PFSK-1 (cell line): ENCODE measurements at regions not wholly inside any gene's neighbourhood (a gene's known extent, or its start where the extent isn't known, plus 50 kb on each side); places are given as distances from the start of the nearest gene placed in this dataset.

ENCODE experiments used
- FOXP2 ChIP-seq: optimal IDR thresholded peaks from 2 replicates; pipeline ENCODE3; 2011; ENCODE audit warnings: borderline replicate concordance, control low read depth, inconsistent platforms; ENCODE audit not compliant: insufficient read depth; ENCODE audit errors: extremely low read length, extremely low read depth
- POLR2AphosphoS5 ChIP-seq: IDR thresholded peaks from 2 replicates; pipeline ENCODE4 v1.6.1; 2012; ENCODE audit warnings: low read depth, mild to moderate bottlenecking, control low read depth, low read length, moderate library complexity
- REST ChIP-seq, 2 experiments: IDR thresholded peaks; 2 replicates each; pipeline versions ENCODE4 v1.6.1 to v1.8.0; 2011 to 2012; ENCODE audit warnings: low read depth in 2 of 2, low read length in 2 of 2, control low read depth in 1 of 2, inconsistent platforms in 1 of 2, mild to moderate bottlenecking in 1 of 2, moderate library complexity in 1 of 2; ENCODE audit not compliant: insufficient read depth in 1 of 2
- SIN3A ChIP-seq: IDR thresholded peaks from 2 replicates; pipeline ENCODE4 v1.6.1; 2012; ENCODE audit warnings: mild to moderate bottlenecking, low read length, moderate library complexity, borderline replicate concordance; ENCODE audit not compliant: insufficient read depth
- TAF1 ChIP-seq: IDR thresholded peaks from 2 replicates; pipeline ENCODE4 v1.6.1; 2012; ENCODE audit warnings: low read length, control low read depth, borderline replicate concordance; ENCODE audit not compliant: insufficient read depth

GRCh38 chr11:116355104-116355503 is 417.7 kb downstream of the BUD13 start:
- TF ChIP-seq TAF1 (no peak), FOXP2 (no peak), SIN3A (no peak)

- no peak for TF ChIP-seq TAF1
- no peak for TF ChIP-seq POLR2AphosphoS5
- no peak for TF ChIP-seq FOXP2
- no peak for TF ChIP-seq REST (IDR thresholded peaks at IDR 0.05; ENCODE audit: insufficient read depth in 1 of 2, low read depth in 2 of 2, low read length in 2 of 2)
- no peak for TF ChIP-seq SIN3A
Measured at GRCh38 chr11:116353589-116353988, 419.2 kb downstream of the BUD13 start.

GRCh38 chr11:116352881-116353280 is 419.9 kb downstream of the BUD13 start:
- TF ChIP-seq TAF1 = no peak
- no peak for TF ChIP-seq FOXP2
- TF ChIP-seq SIN3A = no peak
- TF ChIP-seq POLR2AphosphoS5 = no peak
- no peak for TF ChIP-seq REST (IDR thresholded peaks at IDR 0.05; ENCODE audit: insufficient read depth in 1 of 2, low read depth in 2 of 2, low read length in 2 of 2)

GRCh38 chr11:116348226-116348625 is 424.6 kb downstream of the BUD13 start:
- TF ChIP-seq REST (IDR thresholded peaks at IDR 0.05; ENCODE audit: insufficient read depth in 1 of 2, low read depth in 2 of 2, low read length in 2 of 2) = no peak
- no peak for TF ChIP-seq SIN3A
- no peak for TF ChIP-seq POLR2AphosphoS5
- TF ChIP-seq TAF1 = no peak
- TF ChIP-seq FOXP2 = no peak

- TF ChIP-seq POLR2AphosphoS5 (no peak), TAF1 (no peak), FOXP2 (no peak), SIN3A (no peak), REST (IDR thresholded peaks at IDR 0.05; ENCODE audit: insufficient read depth in 1 of 2, low read depth in 2 of 2, low read length in 2 of 2) (no peak)
Measured at GRCh38 chr11:116345575-116345974, 427.2 kb downstream of the BUD13 start.
